CD4-positive, alpha-beta T cell (primary cell): ENCODE measurements at regions not wholly inside any gene's neighbourhood (a gene's known extent, or its start where the extent isn't known, plus 50 kb on each side); places are given as distances from the start of the nearest gene placed in this dataset. TPM values are rescaled to one million over a fixed set of nuclear protein-coding genes. Genes with fewer than 3 reads are reported as not detected.

ENCODE experiments used
- ATAC-seq: fragments of 200-7000 bp; cut with Tn5 transposase; one replicate; pipeline ENCODE4 v1.10.0; 2022; ENCODE audit warnings: mild to moderate bottlenecking; ENCODE audit not compliant: poor library complexity
- CTCF ChIA-PET: fragments of 350-600 bp; sonication (Branson Sonifier 250); formaldehyde crosslinking; loops from one replicate; lab custom pipeline; 2021; ENCODE audit warnings: antibody characterized with exemption, inconsistent platforms; lab: Charles Lee
- POLR2A ChIA-PET: fragments of 350-600 bp; sonication (Branson Sonifier 250); formaldehyde crosslinking; loops from one replicate; lab custom pipeline; 2021; ENCODE audit warnings: antibody characterized with exemption, inconsistent platforms; lab: Charles Lee
- DNase-seq, 14 experiments: peaks; one replicate each; pipeline ENCODE4 v3.0.0-alpha.2; 2013 to 2020; ENCODE audit warnings: mixed read lengths in 2 of 14
- H3K27ac ChIP-seq, 2 donors: one replicate each; pipeline versions ENCODE4 v1.5.1 to v1.7.0; 2013; ENCODE audit warnings: low read length in 2 of 2, low read depth in 1 of 2, mild to moderate bottlenecking in 1 of 2
- H3K27me3 ChIP-seq, 2 experiments: 1 replicate in 1 of 2; 2 replicates in 1 of 2; pipeline versions ENCODE4 v1.6.1 to v1.7.0; 2013; ENCODE audit warnings: low read length in 2 of 2, control low read depth in 1 of 2, mild to moderate bottlenecking in 1 of 2, moderate library complexity in 1 of 2; ENCODE audit not compliant: insufficient read depth in 2 of 2, control insufficient read depth in 1 of 2
- H3K36me3 ChIP-seq: one replicate; pipeline ENCODE4 v1.6.1; 2013; ENCODE audit warnings: low read length, control low read depth; ENCODE audit not compliant: insufficient read depth
- H3K4me1 ChIP-seq: one replicate; pipeline ENCODE4 v1.6.1; 2013; ENCODE audit warnings: low read length, control low read depth; ENCODE audit not compliant: insufficient read depth
- H3K4me3 ChIP-seq: one replicate; pipeline ENCODE4 v1.5.1; 2013; ENCODE audit warnings: mild to moderate bottlenecking, low read length, moderate library complexity
- H3K9me3 ChIP-seq, 2 experiments: 1 replicate in 1 of 2; 2 replicates in 1 of 2; pipeline versions ENCODE4 v1.6.1 to v1.7.0; 2013; ENCODE audit warnings: low read length in 2 of 2, mild to moderate bottlenecking in 2 of 2, control low read depth in 1 of 2, moderate library complexity in 1 of 2; ENCODE audit not compliant: control insufficient read depth in 1 of 2, insufficient read depth in 1 of 2
- H3K27ac Mint-ChIP-seq: one replicate; pipeline ENCODE4 v1.8.0; 2020; ENCODE audit warnings: mixed read lengths
- H3K27me3 Mint-ChIP-seq: one replicate; pipeline ENCODE4 v1.8.0; 2021; ENCODE audit warnings: mixed read lengths
- H3K36me3 Mint-ChIP-seq: one replicate; pipeline ENCODE4 v1.8.0; 2021; ENCODE audit warnings: low read depth, mixed read lengths
- H3K4me1 Mint-ChIP-seq: one replicate; pipeline ENCODE4 v1.8.0; 2021; ENCODE audit warnings: low read depth, mixed read lengths
- H3K4me3 Mint-ChIP-seq: one replicate; pipeline ENCODE4 v1.8.0; 2020; ENCODE audit warnings: mild to moderate bottlenecking, mixed read lengths
- H3K9me3 Mint-ChIP-seq: one replicate; pipeline ENCODE4 v1.8.0; 2020; ENCODE audit warnings: mixed read lengths
- intact Hi-C, 2 experiments: fragments of 100-400 bp; cut with DNase I in 1 of 2; cut with micrococcal nuclease in 1 of 2; formaldehyde crosslinking; loops; one replicate each; pipeline versions ENCODE4 v1.15.1 to v1.9.0; 2023 to 2025; cut with DNase I, micrococcal nuclease
- microRNA-seq: library from miRNA; unstranded; fragments of <30 nt; microRNA quantifications from one replicate; pipeline ENCODE4 v1.2.0, GENCODE V29; 2021; ENCODE audit warnings: borderline microRNAs expressed, borderline replicate concordance
- TF ChIP-seq, protein P1 (sequence below): fragments of 200-600 bp; IDR thresholded peaks from one replicate; pipeline ENCODE4 v1.8.0; 2022; ENCODE audit warnings: antibody characterized with exemption, mild to moderate bottlenecking

- ChIA-PET CTCF (no interaction called here), POLR2A (no interaction called here)
- ATAC-seq (no peak), DNase-seq (no peak)
- TF ChIP-seq, protein P1, sequence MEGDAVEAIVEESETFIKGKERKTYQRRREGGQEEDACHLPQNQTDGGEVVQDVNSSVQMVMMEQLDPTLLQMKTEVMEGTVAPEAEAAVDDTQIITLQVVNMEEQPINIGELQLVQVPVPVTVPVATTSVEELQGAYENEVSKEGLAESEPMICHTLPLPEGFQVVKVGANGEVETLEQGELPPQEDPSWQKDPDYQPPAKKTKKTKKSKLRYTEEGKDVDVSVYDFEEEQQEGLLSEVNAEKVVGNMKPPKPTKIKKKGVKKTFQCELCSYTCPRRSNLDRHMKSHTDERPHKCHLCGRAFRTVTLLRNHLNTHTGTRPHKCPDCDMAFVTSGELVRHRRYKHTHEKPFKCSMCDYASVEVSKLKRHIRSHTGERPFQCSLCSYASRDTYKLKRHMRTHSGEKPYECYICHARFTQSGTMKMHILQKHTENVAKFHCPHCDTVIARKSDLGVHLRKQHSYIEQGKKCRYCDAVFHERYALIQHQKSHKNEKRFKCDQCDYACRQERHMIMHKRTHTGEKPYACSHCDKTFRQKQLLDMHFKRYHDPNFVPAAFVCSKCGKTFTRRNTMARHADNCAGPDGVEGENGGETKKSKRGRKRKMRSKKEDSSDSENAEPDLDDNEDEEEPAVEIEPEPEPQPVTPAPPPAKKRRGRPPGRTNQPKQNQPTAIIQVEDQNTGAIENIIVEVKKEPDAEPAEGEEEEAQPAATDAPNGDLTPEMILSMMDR: no peak
- no peaks in the 10 kb centered on the region for H3K4me1 Mint-ChIP-seq
- no peaks in the 10 kb centered on the region for H3K27me3 Mint-ChIP-seq
- intact Hi-C loops: no loop called here
- no peaks in the 10 kb centered on the region for H3K36me3 Mint-ChIP-seq
- Histone ChIP-seq H3K9me3 (peaks cover 5 to 8% of the 10 kb centered on the region in 2 experiments), H3K4me1 (no peaks in the 10 kb centered on the region), H3K27ac (no peak overlapping the region), H3K36me3 (no peaks in the 10 kb centered on the region), H3K27me3 (no peaks in the 10 kb centered on the region), H3K4me3 (no peak overlapping the region)
- H3K4me3 Mint-ChIP-seq: no peak overlapping the region
- H3K27ac Mint-ChIP-seq: no peak overlapping the region
- H3K9me3 Mint-ChIP-seq: peaks cover 4% of the 10 kb centered on the region
Observed at GRCh38 chr13:57075588-57075987, 65.1 kb upstream of the PRR20A start.

- ChIA-PET CTCF (no interaction called here), POLR2A (no interaction called here)
- H3K9me3 Mint-ChIP-seq: peaks cover 13% of the 10 kb centered on the region
- no peaks in the 10 kb centered on the region for H3K36me3 ChIP-seq
- TF ChIP-seq, protein P1: no peak
- no peaks in the 10 kb centered on the region for H3K27me3 Mint-ChIP-seq
- DNase-seq (no peak), ATAC-seq (no peak)
- H3K27ac ChIP-seq: no peak overlapping the region
- H3K4me1 ChIP-seq: no peaks in the 10 kb centered on the region
- intact Hi-C loops: no loop called here
- H3K4me1 Mint-ChIP-seq: no peaks in the 10 kb centered on the region
- H3K4me3 Mint-ChIP-seq: no peak overlapping the region
- no peaks in the 10 kb centered on the region for H3K36me3 Mint-ChIP-seq
- H3K4me3 ChIP-seq: no peak overlapping the region
- peaks cover 0 to 6% of the 10 kb centered on the region in 2 experiments for H3K9me3 ChIP-seq
- no peak overlapping the region for H3K27ac Mint-ChIP-seq
- H3K27me3 ChIP-seq: no peaks in the 10 kb centered on the region
Observed at GRCh38 chr13:57087006-57087405, 53.7 kb upstream of the PRR20A start.

Small RNAs in the stretch of these regions (microRNA-seq; reads per million reads assigned to microRNA genes)
- gene MIR1297 (not detected), gene MIR5007 (not detected)
